Ovary (tissue), 7 donors: ENCODE measurements at regions not wholly inside any gene's neighbourhood (a gene's known extent, or its start where the extent isn't known, plus 50 kb on each side); places are given as distances from the start of the nearest gene placed in this dataset.

Experiments used
- DNase-seq, 5 donors: peaks; one replicate each; pipeline ENCODE4 v3.0.0-alpha.2; 2019 to 2020
- H3K27ac ChIP-seq, 2 donors: fragments of 200-600 bp; one replicate each; pipeline versions ENCODE4 v1.5.1 to v1.8.0; 2019 to 2022
- H3K27me3 ChIP-seq: fragments of 200-600 bp; one replicate; pipeline ENCODE4 v1.8.0; 2022
- H3K36me3 ChIP-seq: fragments of 200-600 bp; sonication (generic); one replicate; pipeline ENCODE4 v1.5.1; 2019
- H3K4me1 ChIP-seq: one replicate; pipeline ENCODE4 v1.8.1; 2013; ENCODE audit warnings: mild to moderate bottlenecking, moderate library complexity; ENCODE audit not compliant: insufficient read depth
- H3K4me3 ChIP-seq: fragments of 200-600 bp; sonication (generic); one replicate; pipeline ENCODE4 v1.5.1; 2017
- H3K9me3 ChIP-seq, 2 donors: fragments of 200-600 bp in 1 of 2; sonication (generic) in 1 of 2; one replicate each; pipeline versions ENCODE4 v1.5.1 to v1.8.1; 2013 to 2019; ENCODE audit warnings: mild to moderate bottlenecking in 1 of 2, moderate library complexity in 1 of 2
- EP300 ChIP-seq: sonication (generic); formaldehyde crosslinking; IDR thresholded peaks from one replicate; pipeline ENCODE4 v1.6.1; 2017; ENCODE audit warnings: antibody characterized with exemption
- POLR2A ChIP-seq: fragments of 450-650 bp; IDR thresholded peaks from one replicate; pipeline ENCODE4 v1.6.1; 2017; ENCODE audit warnings: antibody characterized with exemption, mild to moderate bottlenecking, moderate library complexity
- WGBS, 3 donors: extraction: QIAGEN DNeasy Blood & Tissue Kit in 1 of 3; methylation state at CpG; one replicate each; pipeline versions ENCODE4 v1.1.5 to v1.1.7; 2013 to 2017; 5-methylcytosine and 5-hydroxymethylcytosine counted together
- intact Hi-C, 4 donors: fragments of 100-400 bp; cut with DNase I; formaldehyde crosslinking; loops; one replicate each; pipeline versions ENCODE4 v1.11.0 to v1.15.1; 2022 to 2023
- TF ChIP-seq, protein P1 (sequence below), 3 donors: fragments of 450-650 bp in 2 of 3; fragments of 200-600 bp in 1 of 3; IDR thresholded peaks; one replicate each; pipeline versions ENCODE4 v1.5.1 to v1.8.0; 2016 to 2022; ENCODE audit warnings: antibody characterized with exemption in 3 of 3, mild to moderate bottlenecking in 1 of 3
- donor health status: DM: no; HTN: no; CAD: no; lungs with moderate emphysema.
- donor health status: DM: no; HTN: no; CAD: no.
- donor health status: Bipolar disorder and iron deficiency.
- donor health status: DM: no; HTN: no; CAD: no.
- donor health status: DM: yes; HTN: yes; CAD: no.

GRCh38 chr9:113781896-113782295 lies 94.2 kb upstream of the ZNF618 start:
- no peak for DNase-seq
- WGBS, 3 donors: 89 to 93% (median 92%) methylated on average over 7 of the region's 7 CpGs
- TF ChIP-seq, protein P1, sequence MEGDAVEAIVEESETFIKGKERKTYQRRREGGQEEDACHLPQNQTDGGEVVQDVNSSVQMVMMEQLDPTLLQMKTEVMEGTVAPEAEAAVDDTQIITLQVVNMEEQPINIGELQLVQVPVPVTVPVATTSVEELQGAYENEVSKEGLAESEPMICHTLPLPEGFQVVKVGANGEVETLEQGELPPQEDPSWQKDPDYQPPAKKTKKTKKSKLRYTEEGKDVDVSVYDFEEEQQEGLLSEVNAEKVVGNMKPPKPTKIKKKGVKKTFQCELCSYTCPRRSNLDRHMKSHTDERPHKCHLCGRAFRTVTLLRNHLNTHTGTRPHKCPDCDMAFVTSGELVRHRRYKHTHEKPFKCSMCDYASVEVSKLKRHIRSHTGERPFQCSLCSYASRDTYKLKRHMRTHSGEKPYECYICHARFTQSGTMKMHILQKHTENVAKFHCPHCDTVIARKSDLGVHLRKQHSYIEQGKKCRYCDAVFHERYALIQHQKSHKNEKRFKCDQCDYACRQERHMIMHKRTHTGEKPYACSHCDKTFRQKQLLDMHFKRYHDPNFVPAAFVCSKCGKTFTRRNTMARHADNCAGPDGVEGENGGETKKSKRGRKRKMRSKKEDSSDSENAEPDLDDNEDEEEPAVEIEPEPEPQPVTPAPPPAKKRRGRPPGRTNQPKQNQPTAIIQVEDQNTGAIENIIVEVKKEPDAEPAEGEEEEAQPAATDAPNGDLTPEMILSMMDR (IDR thresholded peaks at IDR 0.05): no peak
- TF ChIP-seq POLR2A: no peak
- no peak for TF ChIP-seq EP300
- Histone ChIP-seq H3K36me3 (no peaks in the 10 kb centered on the region), H3K4me1 (no peaks in the 10 kb centered on the region), H3K4me3 (no peak overlapping the region), H3K9me3 (no peaks in the 10 kb centered on the region), H3K27me3 (no peaks in the 10 kb centered on the region), H3K27ac (no peak overlapping the region)
- intact Hi-C loops: no loop called here

DNA sequence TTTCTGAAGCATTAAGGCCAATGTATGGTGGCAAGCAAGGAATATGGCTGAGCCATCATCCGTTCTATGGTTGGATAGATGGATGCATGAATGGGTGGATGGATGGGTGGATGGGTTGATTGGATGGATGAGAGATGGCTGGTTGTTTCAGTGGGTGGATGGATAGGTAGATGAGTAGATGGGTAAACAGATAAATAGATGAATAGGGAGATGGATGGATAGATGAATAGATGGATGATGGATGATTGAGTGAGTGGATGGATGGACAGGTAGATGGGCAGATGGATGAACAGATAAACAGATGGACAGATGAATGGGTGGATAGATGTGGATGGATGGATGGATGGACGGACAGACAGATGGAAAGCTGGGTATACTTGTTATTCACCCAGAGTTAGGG lies 92.6 kb upstream of the ZNF618 start:
- no peak for DNase-seq
- Histone ChIP-seq H3K27ac (no peak overlapping the region), H3K27me3 (no peaks in the 10 kb centered on the region), H3K4me3 (no peak overlapping the region), H3K9me3 (no peaks in the 10 kb centered on the region), H3K36me3 (no peaks in the 10 kb centered on the region), H3K4me1 (no peaks in the 10 kb centered on the region)
- TF ChIP-seq EP300 (no peak), POLR2A (no peak)
- TF ChIP-seq, protein P1 (IDR thresholded peaks at IDR 0.05): no peak
- intact Hi-C loops: no loop called here
- WGBS, 3 donors: 70 to 94% (median 91%) methylated on average over 2 of the region's 2 CpGs

GRCh38 chr9:113785334-113785733 lies 90.8 kb upstream of the ZNF618 start:
- Histone ChIP-seq H3K36me3 (no peaks in the 10 kb centered on the region), H3K27ac (no peak overlapping the region), H3K4me1 (no peaks in the 10 kb centered on the region), H3K27me3 (no peaks in the 10 kb centered on the region), H3K4me3 (no peak overlapping the region), H3K9me3 (no peaks in the 10 kb centered on the region)
- no peak for DNase-seq
- WGBS, 3 donors: 69 to 83% (median 73%) methylated on average over 6 of the region's 6 CpGs
- TF ChIP-seq POLR2A (no peak), EP300 (no peak)
- TF ChIP-seq, protein P1 (IDR thresholded peaks at IDR 0.05): no peak
- intact Hi-C loops: no loop called here

- Histone ChIP-seq H3K27me3 (no peaks in the 10 kb centered on the region), H3K36me3 (no peaks in the 10 kb centered on the region), H3K4me1 (no peaks in the 10 kb centered on the region), H3K27ac (no peak overlapping the region), H3K4me3 (no peak overlapping the region), H3K9me3 (no peaks in the 10 kb centered on the region)
- intact Hi-C loops: no loop called here
- no peak for DNase-seq
- TF ChIP-seq, protein P1 (IDR thresholded peaks at IDR 0.05): no peak
- TF ChIP-seq POLR2A (no peak), EP300 (no peak)
- WGBS, 3 donors: 74 to 77% (median 76%) methylated on average over 4 of the region's 4 CpGs
Measured at GRCh38 chr9:113786071-113786470, 90.0 kb upstream of the ZNF618 start.

DNA sequence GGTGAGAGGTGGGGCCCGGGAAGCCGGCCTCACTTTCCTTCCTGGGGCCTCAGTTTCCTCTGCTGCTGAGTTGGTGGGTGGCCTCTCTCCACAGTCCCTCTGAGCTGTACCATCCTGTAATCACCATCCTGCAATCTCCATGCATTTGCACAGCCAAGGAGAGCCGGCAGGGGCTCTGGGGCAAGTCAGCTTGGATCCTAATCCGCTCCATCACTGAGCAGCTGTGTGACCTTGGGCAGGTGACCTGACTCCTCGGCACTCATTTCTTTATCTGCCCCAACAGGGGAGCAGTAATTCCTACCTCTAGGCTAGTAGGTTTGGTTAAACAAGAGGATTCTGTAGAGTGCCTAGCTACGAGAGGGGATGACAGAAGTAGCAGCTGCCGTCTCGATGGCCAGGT lies 88.2 kb upstream of the ZNF618 start:
- intact Hi-C loops: no loop called here
- 54 to 68% (median 55%) methylated on average over 8 of the region's 8 CpGs for WGBS, 3 donors
- no peak for DNase-seq
- no peak for TF ChIP-seq EP300
- no peak for TF ChIP-seq POLR2A
- TF ChIP-seq, protein P1 (IDR thresholded peaks at IDR 0.05): no peak
- no peaks in the 10 kb centered on the region for H3K27me3 ChIP-seq
- H3K36me3 ChIP-seq: no peaks in the 10 kb centered on the region
- no peak overlapping the region for H3K27ac ChIP-seq
- H3K4me1 ChIP-seq: no peaks in the 10 kb centered on the region
- no peaks in the 10 kb centered on the region for H3K9me3 ChIP-seq
- H3K4me3 ChIP-seq: no peak overlapping the region
